ENCODE measurements at regions not wholly inside any gene's neighbourhood (a gene's known extent, or its start where the extent isn't known, plus 50 kb on each side); places are given as distances from the start of the nearest gene placed in this dataset.

- Mint-ChIP-seq H3K27ac (no peak overlapping the region), H3K4me3 (no peak overlapping the region), H3K9me3 (peaks cover 0 to 3% (median 0%) of the 10 kb centered on the region in 7 donors), H3K27me3 (peaks cover 16% of the 10 kb centered on the region), H3K36me3 (no peaks in the 10 kb centered on the region), H3K4me1 (no peaks in the 10 kb centered on the region)
- no peak for ATAC-seq (ENCODE audit: low read depth in 2 of 2)
- Histone ChIP-seq H3K27me3 (ENCODE audit: control insufficient read depth, insufficient read depth, low read length) (no peaks in the 10 kb centered on the region), H3K4me1 (ENCODE audit: control insufficient read depth, insufficient read depth, low read length, poor library complexity, severe bottlenecking) (no peaks in the 10 kb centered on the region), H3K4me3 (ENCODE audit: low read depth, low read length) (no peak overlapping the region), H3K27ac (ENCODE audit: insufficient read depth, low read length, poor library complexity, severe bottlenecking) (no peak overlapping the region), H3K36me3 (ENCODE audit: control insufficient read depth, insufficient read depth, low read length) (no peaks in the 10 kb centered on the region), H3K9me3 (ENCODE audit: control insufficient read depth in 2 of 2, low read length in 2 of 2) (no peaks in the 10 kb centered on the region)
- DNase-seq, result no peak
Observed at GRCh38 chr7:155870334-155871180, 58.3 kb upstream of the SHH start.

- H3K36me3 ChIP-seq (ENCODE audit: control insufficient read depth, insufficient read depth, low read length), result no peaks in the 10 kb centered on the region
- Mint-ChIP-seq H3K9me3 (peaks cover 0 to 3% (median 0%) of the 10 kb centered on the region in 7 donors), H3K4me3 (no peak overlapping the region), H3K36me3 (no peaks in the 10 kb centered on the region), H3K4me1 (no peaks in the 10 kb centered on the region), H3K27ac (no peak overlapping the region), H3K27me3 (peaks cover 16% of the 10 kb centered on the region)
- ATAC-seq (ENCODE audit: low read depth in 2 of 2) (no peak), DNase-seq (no peak)
- H3K4me1 ChIP-seq (ENCODE audit: control insufficient read depth, insufficient read depth, low read length, poor library complexity, severe bottlenecking), result no peaks in the 10 kb centered on the region
- H3K27me3 ChIP-seq (ENCODE audit: control insufficient read depth, insufficient read depth, low read length), result no peaks in the 10 kb centered on the region
- H3K4me3 ChIP-seq (ENCODE audit: low read depth, low read length), result no peak overlapping the region
- no peak overlapping the region for H3K27ac ChIP-seq (ENCODE audit: insufficient read depth, low read length, poor library complexity, severe bottlenecking)
- H3K9me3 ChIP-seq (ENCODE audit: control insufficient read depth in 2 of 2, low read length in 2 of 2), result no peaks in the 10 kb centered on the region
Observed at GRCh38 chr7:155869784-155870076, 57.5 kb upstream of the SHH start.

GRCh38 chr7:155868955-155869783 lies 56.9 kb upstream of the SHH start:
- H3K36me3 Mint-ChIP-seq, result no peaks in the 10 kb centered on the region
- no peak overlapping the region for H3K4me3 Mint-ChIP-seq
- no peaks in the 10 kb centered on the region for H3K4me1 Mint-ChIP-seq
- Histone ChIP-seq H3K27me3 (ENCODE audit: control insufficient read depth, insufficient read depth, low read length) (no peaks in the 10 kb centered on the region), H3K4me3 (ENCODE audit: low read depth, low read length) (no peak overlapping the region), H3K9me3 (ENCODE audit: control insufficient read depth in 2 of 2, low read length in 2 of 2) (no peaks in the 10 kb centered on the region), H3K36me3 (ENCODE audit: control insufficient read depth, insufficient read depth, low read length) (no peaks in the 10 kb centered on the region), H3K27ac (ENCODE audit: insufficient read depth, low read length, poor library complexity, severe bottlenecking) (no peak overlapping the region), H3K4me1 (ENCODE audit: control insufficient read depth, insufficient read depth, low read length, poor library complexity, severe bottlenecking) (no peaks in the 10 kb centered on the region)
- no peak for ATAC-seq (ENCODE audit: low read depth in 2 of 2)
- H3K27ac Mint-ChIP-seq, result no peak overlapping the region
- peaks cover 0 to 3% (median 0%) of the 10 kb centered on the region in 7 donors for H3K9me3 Mint-ChIP-seq
- no peak for DNase-seq
- peaks cover 14% of the 10 kb centered on the region for H3K27me3 Mint-ChIP-seq

- no peaks in the 10 kb centered on the region for H3K36me3 ChIP-seq (ENCODE audit: control insufficient read depth, insufficient read depth, low read length)
- peaks cover 9% of the 10 kb centered on the region for H3K27me3 Mint-ChIP-seq
- H3K9me3 Mint-ChIP-seq, result peaks cover 0 to 3% (median 0%) of the 10 kb centered on the region in 7 donors
- DNase-seq, result no peak
- no peaks in the 10 kb centered on the region for H3K4me1 Mint-ChIP-seq
- H3K36me3 Mint-ChIP-seq, result no peaks in the 10 kb centered on the region
- no peak overlapping the region for H3K27ac Mint-ChIP-seq
- ATAC-seq (ENCODE audit: low read depth in 2 of 2), result no peak
- no peaks in the 10 kb centered on the region for H3K4me1 ChIP-seq (ENCODE audit: control insufficient read depth, insufficient read depth, low read length, poor library complexity, severe bottlenecking)
- H3K4me3 Mint-ChIP-seq, result no peak overlapping the region
- H3K4me3 ChIP-seq (ENCODE audit: low read depth, low read length), result no peak overlapping the region
- no peaks in the 10 kb centered on the region for H3K27me3 ChIP-seq (ENCODE audit: control insufficient read depth, insufficient read depth, low read length)
- no peaks in the 10 kb centered on the region for H3K9me3 ChIP-seq (ENCODE audit: control insufficient read depth in 2 of 2, low read length in 2 of 2)
- no peak overlapping the region for H3K27ac ChIP-seq (ENCODE audit: insufficient read depth, low read length, poor library complexity, severe bottlenecking)
Observed at GRCh38 chr7:155867734-155868400, 55.6 kb upstream of the SHH start.

GRCh38 chr7:155867280-155867679 lies 55.0 kb upstream of the SHH start:
- ATAC-seq (ENCODE audit: low read depth in 2 of 2), result no peak
- H3K9me3 ChIP-seq (ENCODE audit: control insufficient read depth in 2 of 2, low read length in 2 of 2), result no peaks in the 10 kb centered on the region
- no peaks in the 10 kb centered on the region for H3K36me3 Mint-ChIP-seq
- no peak overlapping the region for H3K27ac Mint-ChIP-seq
- H3K9me3 Mint-ChIP-seq, result peaks cover 0 to 3% (median 0%) of the 10 kb centered on the region in 7 donors
- no peak overlapping the region for H3K4me3 Mint-ChIP-seq
- H3K4me1 ChIP-seq (ENCODE audit: control insufficient read depth, insufficient read depth, low read length, poor library complexity, severe bottlenecking), result no peaks in the 10 kb centered on the region
- DNase-seq, result no peak
- no peaks in the 10 kb centered on the region for H3K4me1 Mint-ChIP-seq
- H3K27me3 ChIP-seq (ENCODE audit: control insufficient read depth, insufficient read depth, low read length), result no peaks in the 10 kb centered on the region
- H3K27me3 Mint-ChIP-seq, result peaks cover 9% of the 10 kb centered on the region
- no peak overlapping the region for H3K27ac ChIP-seq (ENCODE audit: insufficient read depth, low read length, poor library complexity, severe bottlenecking)
- H3K36me3 ChIP-seq (ENCODE audit: control insufficient read depth, insufficient read depth, low read length), result no peaks in the 10 kb centered on the region
- no peak overlapping the region for H3K4me3 ChIP-seq (ENCODE audit: low read depth, low read length)

GRCh38 chr7:155865830-155866525 lies 53.7 kb upstream of the SHH start:
- Mint-ChIP-seq H3K4me3 (no peak overlapping the region), H3K27ac (no peak overlapping the region), H3K27me3 (peaks cover 8% of the 10 kb centered on the region), H3K4me1 (no peaks in the 10 kb centered on the region), H3K9me3 (peaks cover 0 to 3% (median 0%) of the 10 kb centered on the region in 7 donors), H3K36me3 (no peaks in the 10 kb centered on the region)
- no peak for DNase-seq
- Histone ChIP-seq H3K27ac (ENCODE audit: insufficient read depth, low read length, poor library complexity, severe bottlenecking) (no peak overlapping the region), H3K9me3 (ENCODE audit: control insufficient read depth in 2 of 2, low read length in 2 of 2) (no peaks in the 10 kb centered on the region), H3K4me3 (ENCODE audit: low read depth, low read length) (no peak overlapping the region), H3K4me1 (ENCODE audit: control insufficient read depth, insufficient read depth, low read length, poor library complexity, severe bottlenecking) (no peaks in the 10 kb centered on the region), H3K27me3 (ENCODE audit: control insufficient read depth, insufficient read depth, low read length) (no peaks in the 10 kb centered on the region), H3K36me3 (ENCODE audit: control insufficient read depth, insufficient read depth, low read length) (no peaks in the 10 kb centered on the region)
- no peak for ATAC-seq (ENCODE audit: low read depth in 2 of 2)

- Histone ChIP-seq H3K36me3 (ENCODE audit: control insufficient read depth, insufficient read depth, low read length) (no peaks in the 10 kb centered on the region), H3K4me1 (ENCODE audit: control insufficient read depth, insufficient read depth, low read length, poor library complexity, severe bottlenecking) (no peaks in the 10 kb centered on the region), H3K9me3 (ENCODE audit: control insufficient read depth in 2 of 2, low read length in 2 of 2) (no peaks in the 10 kb centered on the region), H3K4me3 (ENCODE audit: low read depth, low read length) (no peak overlapping the region), H3K27me3 (ENCODE audit: control insufficient read depth, insufficient read depth, low read length) (no peaks in the 10 kb centered on the region), H3K27ac (ENCODE audit: insufficient read depth, low read length, poor library complexity, severe bottlenecking) (no peak overlapping the region)
- Mint-ChIP-seq H3K4me1 (no peaks in the 10 kb centered on the region), H3K27ac (no peak overlapping the region), H3K27me3 (peaks cover 2% of the 10 kb centered on the region), H3K9me3 (peaks cover 0 to 3% (median 0%) of the 10 kb centered on the region in 7 donors), H3K4me3 (no peak overlapping the region), H3K36me3 (no peaks in the 10 kb centered on the region)
- ATAC-seq (ENCODE audit: low read depth in 2 of 2) (no peak), DNase-seq (no peak)
Observed at GRCh38 chr7:155864991-155865690, 52.9 kb upstream of the SHH start.
